Activated T-cell treated with anti-CD3 and anti-CD28 coated beads for 24 hours (primary cell): ENCODE measurements at regions not wholly inside any gene's neighbourhood (a gene's known extent, or its start where the extent isn't known, plus 50 kb on each side); places are given as distances from the start of the nearest gene placed in this dataset.
"Not testable (repeated sequence)": the region's sequence is repeated elsewhere in the genome, so short reads cannot be mapped to it uniquely, and the experiment has no call there.

ENCODE experiments used
- DNase-seq: peaks from one replicate; pipeline ENCODE4 v3.0.0-alpha.2; 2020; ENCODE audit warnings: low read depth

DNA sequence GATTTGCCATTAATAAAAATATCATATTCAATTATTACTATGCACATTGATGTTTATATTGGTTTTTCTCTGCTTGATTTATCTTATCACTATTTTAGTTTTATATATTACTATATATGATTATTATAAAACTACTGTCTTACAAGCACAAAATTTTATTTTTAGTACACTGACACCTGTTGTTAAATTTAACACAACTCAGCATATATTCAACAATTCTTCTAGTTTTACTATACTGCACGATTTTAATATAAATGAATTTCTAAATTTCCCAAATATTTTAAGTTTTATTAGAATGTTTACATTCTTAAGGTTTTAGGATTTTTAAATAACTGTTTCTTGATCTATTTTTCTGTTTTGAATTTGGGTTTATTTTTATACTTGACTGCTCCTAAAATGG lies 889.8 kb upstream of the GJE1 start:
- no peak for DNase-seq

DNA sequence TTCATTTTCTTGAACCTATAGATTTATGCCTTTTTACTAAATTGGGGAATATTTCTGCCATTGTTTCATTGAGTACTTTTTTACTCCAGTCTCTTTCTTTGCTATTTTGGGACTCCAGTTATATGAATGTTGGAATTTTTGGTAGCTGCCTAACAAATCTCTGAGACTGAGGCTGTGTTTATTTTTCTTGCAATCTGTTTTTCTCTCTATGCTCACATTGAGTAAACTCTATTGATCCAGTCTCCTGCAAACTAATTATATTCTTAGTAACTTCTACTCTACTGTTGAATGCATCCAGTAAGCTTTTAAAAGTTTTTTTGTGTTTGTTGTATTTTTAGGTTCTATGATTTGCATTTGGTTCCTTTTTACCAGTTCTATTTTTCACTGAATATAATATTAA lies 903.4 kb upstream of the GJE1 start:
- DNase-seq: no peak

DNA sequence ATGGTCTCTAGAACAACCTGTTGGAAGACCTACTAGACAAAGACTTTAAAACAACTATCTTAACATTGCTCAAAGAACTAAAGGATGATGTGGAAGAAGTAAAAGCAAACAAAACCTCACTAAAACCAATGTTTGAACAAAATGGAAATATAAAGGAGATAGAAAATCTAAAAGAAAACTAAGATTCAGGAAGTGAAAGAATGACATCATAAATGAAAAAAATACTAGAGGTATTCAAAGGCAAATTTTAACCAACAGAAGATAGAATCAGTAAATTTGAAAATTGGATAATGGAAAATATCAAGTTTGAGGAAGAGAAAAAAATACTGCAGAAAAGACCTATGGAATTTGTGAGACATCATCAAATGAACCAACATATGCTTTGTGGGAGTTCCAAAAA lies 914.1 kb upstream of the GJE1 start:
- DNase-seq: no peak

DNA sequence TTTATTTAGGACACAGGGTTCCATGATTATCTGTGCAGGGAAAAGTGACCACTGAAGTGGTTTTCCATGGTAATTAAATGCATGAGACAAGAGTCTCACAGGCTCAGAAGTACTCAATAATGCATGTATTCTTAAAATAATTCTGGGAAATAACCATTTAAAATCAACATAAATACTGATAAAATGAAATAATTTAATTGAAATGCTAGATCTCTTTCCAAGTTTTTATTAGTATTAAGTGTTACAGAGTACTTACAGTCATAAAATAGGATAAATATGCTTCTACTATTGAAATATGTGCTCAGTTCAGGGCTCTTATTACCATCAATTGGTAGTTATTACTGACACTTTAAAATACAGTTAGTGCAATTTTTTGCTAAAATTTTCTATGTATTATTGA lies 916.0 kb upstream of the GJE1 start:
- no peak for DNase-seq

DNA sequence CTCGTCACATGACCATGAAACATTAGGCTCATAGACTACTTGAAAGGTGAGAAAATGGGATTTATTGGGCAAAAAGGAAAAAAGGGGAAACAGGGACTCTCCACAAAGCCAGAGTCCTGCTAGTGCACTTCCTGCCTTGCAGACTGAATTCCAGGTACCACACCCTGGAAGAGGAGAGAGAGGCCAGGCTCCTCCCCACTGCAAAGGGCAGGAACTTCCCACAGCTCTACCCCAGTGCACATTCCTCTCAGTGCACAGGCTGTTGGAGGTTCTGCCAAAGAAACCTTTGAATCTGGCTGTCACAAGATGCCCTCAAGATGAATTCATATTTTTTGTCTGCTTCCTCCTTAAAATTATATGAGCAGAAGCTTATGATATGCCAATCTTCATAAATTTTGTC lies 920.4 kb upstream of the GJE1 start:
- DNase-seq: no peak

DNA sequence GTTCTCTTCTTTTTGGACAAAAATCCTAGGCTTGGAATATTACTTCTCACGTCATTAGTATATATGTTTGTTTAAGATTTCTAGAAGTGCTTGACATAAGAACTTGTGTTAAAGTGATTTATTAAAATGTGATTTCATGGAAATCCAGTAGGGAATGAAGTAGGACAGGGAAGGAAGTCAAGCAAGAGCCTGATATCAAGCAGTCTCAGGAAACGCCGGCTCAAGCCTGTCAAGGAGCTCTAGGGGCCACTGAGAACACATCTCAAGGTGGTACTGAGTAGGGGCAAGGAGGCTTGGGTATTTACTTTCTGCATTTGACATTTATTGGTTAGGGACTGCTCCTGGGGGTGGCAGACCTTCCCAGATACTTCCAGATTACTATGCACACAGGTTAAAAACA lies 920.9 kb upstream of the GJE1 start:
- no peak for DNase-seq

DNA sequence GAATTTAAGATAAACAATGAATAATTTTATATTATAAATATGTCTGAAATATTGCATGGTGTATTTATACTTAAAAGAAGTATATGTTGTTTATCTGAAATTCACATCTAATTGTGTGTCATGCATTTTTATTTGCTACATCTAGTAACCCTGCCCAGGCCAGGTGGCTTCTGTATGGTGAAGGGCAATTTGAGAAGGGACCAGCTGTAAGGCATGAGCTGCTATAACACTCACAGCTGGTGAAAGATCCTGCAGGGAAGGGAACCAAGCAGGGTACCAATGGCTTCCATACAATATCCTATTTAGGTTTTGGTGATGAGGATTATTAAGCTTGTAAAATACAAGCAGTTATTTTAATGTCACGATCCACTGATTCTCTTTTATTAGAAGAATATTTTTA lies 921.8 kb upstream of the GJE1 start:
- DNase-seq: no peak

DNA sequence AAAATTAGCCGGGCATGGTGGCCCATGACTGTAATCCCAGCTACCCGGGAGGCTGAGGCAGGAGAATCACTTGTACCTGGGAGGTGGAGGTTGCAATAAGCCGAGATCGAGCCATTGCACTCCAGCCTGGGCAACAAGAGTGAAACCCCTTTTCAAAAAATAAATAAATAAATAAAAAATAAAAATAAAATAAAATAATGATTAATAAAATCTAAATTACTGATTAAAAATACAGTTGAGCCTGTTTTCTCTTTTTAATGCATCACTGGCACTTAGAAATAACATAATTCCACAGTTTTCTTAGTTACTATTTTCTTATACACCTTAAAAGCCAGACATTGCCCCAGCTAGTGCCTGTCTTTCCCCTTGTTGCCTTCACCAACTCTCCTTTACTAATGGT lies 922.8 kb upstream of the GJE1 start:
- DNase-seq: no peak

DNA sequence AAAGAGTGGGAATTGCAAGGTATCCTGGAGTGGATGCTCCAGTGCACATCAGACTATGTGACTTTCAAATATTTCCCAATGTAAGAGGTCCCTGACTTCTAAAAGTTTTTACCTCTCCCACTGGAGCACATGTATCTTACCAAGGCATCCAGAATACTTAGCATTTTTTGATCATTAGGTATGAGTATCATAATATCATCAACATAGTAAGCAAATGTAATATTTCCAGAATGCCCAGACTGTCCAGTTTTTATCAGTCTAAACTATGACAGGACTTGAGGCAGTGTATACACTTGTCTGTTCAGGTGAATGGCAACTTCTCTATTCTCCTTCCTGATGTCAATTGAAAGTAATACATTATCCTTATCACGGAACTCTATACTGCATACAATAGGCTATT lies 924.6 kb upstream of the GJE1 start:
- no peak for DNase-seq

DNA sequence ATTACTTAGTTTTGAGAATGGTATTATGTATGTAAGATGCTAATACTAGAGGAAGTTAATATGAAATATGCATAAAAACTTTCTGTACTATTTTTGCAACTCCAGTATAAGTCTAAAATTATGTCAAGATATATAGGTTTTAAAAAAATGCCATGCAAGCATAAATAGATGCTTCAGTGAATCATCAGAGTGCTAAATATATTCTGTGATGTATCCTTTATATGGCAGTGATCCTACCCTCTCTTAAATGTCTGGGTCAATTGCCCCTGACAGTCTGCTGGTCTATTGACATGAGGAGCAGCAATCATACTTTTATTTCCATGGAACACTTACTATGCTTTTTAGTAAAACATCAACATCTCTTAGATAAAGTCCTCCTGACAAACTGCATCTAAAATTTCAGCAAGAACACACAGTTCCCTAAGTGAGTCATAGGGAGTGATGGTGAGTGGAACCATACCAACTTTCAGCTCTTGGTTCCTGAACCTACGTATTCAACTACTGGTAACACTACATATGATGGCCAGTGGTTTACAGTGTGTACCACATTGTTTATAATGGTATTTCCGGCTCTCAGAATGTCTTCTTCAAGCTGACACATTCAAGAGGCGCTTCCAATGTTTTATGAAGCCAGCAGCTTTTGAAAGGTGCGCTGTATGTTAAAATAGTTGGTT lies 928.7 kb upstream of the GJE1 start:
- no peak for DNase-seq

DNA sequence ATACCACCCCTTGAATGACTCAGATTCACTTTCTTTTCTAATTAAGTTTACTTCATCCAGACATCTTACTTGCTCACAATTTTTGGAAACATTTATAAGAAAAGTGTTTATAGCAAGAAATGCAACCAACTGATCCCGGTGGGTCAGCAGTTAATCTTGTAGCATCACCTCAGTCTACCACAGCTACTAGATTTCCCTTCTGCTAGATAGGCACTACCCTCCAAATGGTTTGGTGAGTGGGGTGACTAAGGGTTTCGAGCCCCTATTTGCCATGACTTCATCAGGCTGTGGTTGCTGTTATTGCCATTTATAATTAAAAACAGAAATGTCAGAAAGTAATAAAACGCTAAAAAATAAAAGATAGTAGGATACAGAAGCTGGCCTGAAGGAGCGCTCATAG lies 930.1 kb upstream of the GJE1 start:
- DNase-seq: no peak

DNA sequence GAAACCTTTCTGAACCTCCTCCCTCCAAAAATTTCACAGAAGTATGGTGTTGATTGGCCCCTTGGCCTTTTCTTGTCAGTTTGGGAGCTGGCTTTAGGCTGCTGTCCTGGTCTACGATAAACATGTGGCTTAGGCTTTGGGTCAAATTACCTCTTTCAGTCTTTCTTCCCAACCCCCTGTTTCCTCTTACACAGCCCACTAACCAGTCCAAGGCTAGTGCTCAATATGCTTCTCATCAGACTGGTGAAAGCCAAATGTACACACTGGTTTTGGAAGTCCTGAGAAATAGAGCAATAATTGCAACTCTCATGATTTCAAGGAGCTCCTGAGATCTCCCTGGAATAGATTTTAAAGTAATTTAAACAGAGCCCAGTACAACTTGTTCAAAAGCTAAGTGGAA lies 933.7 kb upstream of the GJE1 start:
- no peak for DNase-seq

DNA sequence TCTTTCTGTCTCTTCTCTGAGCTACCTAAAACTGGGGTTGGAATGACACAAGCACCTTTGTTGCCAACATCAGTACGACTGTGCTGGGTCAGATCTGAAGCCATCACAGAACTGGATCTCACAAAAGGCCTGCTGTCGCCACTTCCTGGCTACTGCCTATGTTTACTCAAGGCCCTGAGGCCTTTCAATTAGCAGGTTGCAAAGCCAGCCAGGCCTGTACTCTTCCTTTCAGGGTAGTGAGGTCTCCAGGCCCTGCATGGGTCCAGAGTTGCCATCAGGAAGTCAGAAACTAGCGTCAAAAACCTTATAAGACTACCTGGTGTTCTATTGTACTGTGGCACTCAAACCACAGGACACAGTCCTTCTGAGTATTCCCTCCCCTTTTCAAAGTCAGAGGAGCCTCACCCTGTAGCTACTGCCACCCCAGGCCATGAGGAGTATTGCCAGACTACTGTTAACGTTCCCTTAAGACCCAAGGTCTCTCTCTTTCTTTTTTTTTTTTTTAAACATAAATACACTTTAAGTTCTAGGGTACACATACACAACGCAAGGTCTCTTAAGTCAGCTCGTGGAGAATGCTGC lies 937.4 kb upstream of the GJE1 start:
- no peak for DNase-seq

DNA sequence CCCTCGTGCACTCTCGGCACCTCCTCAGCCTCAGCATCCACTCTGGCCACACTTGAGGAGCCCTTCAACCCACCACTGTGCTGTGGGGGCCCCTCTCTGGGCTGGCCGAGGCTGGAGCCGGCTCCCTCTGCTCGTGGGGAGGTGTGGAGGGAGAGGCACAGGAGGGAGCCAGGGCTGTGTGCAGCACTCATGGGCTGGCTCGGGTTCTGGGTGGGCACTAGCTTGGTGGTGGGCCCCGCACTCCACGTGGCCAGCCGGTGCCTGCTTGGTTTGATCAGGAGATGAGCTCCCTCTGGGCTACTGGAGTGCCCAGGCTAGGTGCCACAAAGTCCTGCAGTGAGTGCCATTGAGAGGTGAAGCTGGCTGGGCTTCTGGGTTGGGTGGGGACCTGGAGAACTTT lies 949.4 kb upstream of the GJE1 start:
- DNase-seq: no peak

DNA sequence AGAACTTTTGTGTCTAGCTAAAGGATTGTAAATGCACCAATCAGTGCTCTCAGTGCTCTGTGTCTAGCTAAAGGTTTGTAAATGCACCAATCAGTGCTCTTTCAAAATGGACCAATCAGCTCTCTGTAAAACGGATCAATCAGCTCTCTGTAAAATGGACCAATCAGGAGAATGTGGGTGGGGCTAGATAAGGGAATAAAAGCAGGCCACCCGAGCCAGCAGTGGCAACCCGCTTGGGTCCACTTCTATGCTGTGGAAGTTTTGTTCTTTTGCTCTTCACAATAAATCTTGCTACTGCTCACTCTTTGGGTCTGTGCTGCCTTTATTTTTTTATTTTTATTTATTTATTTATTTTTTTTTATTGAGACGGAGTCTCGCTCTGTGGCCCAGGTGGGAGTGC lies 957.3 kb upstream of the GJE1 start:
- not testable (repeated sequence) for DNase-seq

DNA sequence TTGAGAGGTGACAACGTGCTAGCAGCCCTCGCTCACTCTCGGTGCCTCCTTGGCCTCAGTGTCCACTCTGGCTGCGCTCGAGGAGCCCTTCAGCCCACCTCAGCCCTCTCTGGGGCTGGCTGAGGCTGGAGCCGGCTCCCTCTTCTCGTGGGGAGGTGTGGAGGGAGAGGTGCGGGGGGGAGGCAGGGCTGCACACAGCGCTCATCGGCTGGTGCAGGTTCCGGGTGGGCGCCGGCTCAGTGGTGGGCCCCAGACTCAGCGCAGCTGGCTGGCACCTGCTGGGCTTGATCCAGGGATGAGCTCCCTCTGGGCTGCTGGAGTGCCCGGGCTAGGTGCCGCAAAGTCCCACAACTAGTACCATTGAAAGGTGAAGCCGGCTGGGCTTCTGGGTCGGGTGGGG lies 957.8 kb upstream of the GJE1 start:
- no peak for DNase-seq

DNA sequence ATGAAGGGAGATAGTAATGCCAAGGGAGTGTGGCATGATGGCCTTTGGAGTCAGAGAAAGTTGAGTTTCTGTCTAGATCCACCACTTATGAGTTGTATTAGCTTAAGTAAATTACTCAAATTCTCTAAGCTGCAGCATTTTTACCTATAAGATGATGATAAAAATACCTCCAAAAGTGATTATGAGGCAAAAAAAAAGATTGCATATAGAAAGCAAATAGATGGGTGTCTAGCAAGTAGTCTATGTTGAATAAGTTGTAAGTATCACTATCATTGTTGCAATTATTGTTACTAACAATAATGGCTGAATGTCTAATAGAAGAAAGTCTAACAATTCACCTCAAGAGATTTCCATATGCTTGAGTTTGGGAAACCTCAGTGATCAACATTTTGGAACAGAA lies 959.2 kb upstream of the GJE1 start:
- no peak for DNase-seq

DNA sequence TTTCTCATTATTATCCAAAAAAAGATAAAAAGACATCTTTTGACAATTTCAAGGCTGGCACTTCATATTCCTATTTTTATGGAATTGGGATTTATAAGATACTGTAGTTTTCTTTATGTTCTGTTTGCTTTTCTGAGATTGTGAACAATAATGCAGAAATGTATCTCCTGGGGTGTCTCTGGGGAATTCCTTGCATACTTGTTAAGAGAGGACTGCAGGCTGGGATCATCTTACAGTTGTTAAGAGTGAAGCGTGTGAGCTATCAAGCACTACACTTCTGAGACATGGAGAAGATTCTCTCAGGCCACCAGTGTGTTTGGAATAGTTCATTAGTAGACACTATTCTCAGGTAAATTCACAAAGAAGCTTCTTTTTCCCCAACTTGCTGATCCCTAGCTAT lies 963.3 kb upstream of the GJE1 start:
- no peak for DNase-seq

DNA sequence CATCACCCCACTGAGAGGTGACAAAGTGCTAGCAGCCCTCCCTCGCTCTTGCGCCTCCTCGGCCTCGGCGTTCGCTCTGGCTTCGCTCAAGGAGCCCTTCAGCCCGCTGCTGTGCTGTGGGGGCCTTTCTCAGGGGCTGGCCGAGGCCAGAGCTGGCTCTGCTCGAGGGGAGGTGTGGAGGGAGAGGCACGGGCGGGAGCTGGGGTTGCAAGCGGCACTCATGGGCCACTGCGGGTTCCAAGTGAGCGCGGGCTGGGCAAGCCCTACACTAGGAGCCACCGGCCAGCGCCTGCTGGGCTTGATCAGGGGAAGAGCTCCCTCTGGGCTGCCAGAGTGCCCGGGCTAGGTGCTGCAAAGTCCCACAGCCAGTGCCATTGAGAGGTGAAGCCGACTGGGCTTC lies 964.8 kb upstream of the GJE1 start:
- DNase-seq: no peak

DNA sequence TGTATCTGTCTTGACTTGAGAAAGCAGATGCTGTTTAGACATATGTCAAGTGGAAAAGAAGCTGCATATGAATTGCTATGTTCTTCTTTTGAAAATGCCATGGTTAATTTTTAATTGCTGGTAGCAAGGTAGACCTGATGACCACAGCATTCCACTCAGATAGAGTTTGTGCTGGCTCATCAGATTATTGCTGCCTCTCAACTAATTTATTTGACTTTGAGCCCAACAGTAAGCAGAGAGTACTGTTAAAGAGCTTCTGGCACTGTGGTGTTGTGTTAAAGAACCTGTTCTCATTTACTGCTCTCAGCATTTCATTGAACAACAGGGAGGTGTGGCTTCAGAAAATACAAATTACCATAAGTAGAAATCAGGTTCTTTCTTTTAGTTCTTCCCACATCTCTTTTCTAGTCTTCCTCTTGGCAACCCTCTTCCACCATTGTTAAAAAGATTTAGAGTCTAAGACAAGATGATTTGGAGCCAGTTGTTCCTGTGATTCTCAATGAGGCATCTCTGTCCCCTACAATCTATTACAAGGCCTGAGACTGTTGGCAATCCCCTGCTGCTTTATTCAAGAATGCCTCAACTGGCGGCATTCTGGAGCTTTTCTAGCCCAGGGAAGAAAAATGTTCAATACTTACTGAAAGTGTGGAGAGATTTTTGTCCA lies 967.6 kb upstream of the GJE1 start:
- no peak for DNase-seq

DNA sequence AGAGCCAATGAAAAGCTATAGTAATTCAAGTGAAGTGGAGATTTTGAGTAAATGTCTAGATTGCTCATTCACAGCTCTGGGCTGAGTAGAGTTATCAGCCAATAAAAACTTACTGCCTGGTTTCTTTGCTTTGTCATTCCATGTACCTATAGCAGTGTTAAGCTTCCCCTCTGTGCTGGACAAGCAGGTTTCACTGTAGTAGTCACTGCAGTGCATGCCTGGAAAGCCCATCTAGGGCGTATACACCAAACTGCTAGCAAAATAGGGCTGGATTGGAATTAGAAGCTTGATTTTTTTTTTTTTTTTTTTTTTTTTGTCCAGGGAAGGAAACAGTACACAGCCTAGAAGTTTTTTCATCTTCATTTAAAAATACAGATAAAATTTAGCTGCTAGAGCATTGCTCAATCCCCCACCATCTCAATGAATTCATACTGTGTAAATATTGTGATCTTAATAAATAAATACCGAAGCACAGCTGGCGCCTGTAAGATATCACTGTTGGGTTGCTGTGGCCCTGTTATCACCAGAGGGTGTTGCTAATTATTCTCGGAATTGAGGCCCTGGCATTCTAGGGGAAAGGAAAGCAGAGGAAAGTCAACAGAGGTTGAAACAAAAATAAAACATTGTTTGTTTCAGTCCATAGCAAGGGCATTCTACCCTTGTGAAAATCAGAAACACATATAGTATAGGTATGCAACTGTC lies 968.5 kb upstream of the GJE1 start:
- DNase-seq: no peak

DNA sequence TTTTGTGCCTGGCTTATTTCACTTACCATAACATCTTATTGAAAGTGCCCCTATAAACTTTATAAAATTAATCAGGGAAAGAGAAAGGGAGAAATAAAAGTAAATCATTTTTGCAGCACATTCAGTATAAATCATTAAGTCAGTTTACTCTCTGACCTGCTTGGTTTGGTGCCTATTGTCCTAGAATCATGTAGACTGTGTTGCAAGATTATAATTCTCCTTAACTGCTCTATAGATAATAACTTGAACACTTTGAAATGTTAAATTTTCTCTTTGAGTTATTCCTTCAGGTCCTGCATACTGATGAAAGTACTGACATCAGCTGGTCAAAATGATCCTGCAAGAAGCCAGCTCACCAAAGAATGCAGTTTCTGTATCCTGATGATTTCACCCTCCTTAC lies 969.6 kb upstream of the GJE1 start:
- DNase-seq: no peak

DNA sequence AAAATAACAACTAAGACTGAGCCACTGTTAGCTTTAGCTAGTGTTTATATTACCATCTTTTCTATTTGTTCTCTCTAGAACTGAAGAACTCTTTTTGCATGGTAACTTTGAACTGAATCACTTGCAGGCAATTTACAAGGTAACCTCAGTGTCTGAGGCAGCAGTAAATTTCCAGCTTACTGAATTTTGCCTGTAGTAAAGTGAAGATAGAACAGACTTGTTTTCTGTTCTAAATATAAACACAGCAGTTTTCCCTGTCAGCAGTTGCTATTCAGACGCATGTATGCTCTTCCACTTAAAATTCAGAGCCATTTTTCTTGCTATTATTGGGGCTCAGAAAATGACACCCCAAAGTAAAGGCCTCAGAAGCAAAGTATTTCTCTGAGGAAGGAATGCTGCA lies 974.0 kb upstream of the GJE1 start:
- no peak for DNase-seq
